ENCODE measurements at regions not wholly inside any gene's neighbourhood (a gene's known extent, or its start where the extent isn't known, plus 50 kb on each side); places are given as distances from the start of the nearest gene placed in this dataset.
"Not testable (repeated sequence)": the region's sequence is repeated elsewhere in the genome, so short reads cannot be mapped to it uniquely, and the experiment has no call there.

DNA sequence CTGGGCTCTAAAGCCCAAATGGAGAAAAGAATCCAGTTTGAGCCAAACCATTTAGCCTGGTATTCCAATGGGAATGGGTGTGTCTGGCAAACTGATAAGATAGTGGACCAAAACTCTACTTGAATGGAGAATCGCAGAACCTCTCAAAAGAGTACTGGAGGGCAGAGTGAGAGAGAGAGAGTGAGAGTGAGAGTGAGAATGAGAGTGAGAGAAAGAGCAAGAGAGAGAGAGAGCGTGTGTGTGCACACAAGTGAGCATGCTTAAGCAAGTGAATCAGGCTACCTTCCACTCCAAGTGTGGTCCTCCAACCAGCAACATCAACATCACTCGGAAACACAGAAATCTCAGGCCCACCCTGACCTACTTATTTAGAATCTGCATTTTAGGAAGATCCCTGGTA lies 58.8 kb downstream of the UQCRFS1 start:
- H3K4me1 ChIP-seq, result no peaks in the 10 kb centered on the region; the same call in 1 of the 2 replicates
- H3K27ac ChIP-seq, result no peak overlapping the region
- DNase-seq, result no peak
- no peaks in the 10 kb centered on the region for H3K36me3 ChIP-seq
- peaks cover 5% of the 10 kb centered on the region; the same call in 1 of the 2 replicates for H3K9me3 ChIP-seq (replicated peaks)
- H3K4me3 ChIP-seq, result no peak overlapping the region
- H3K27me3 ChIP-seq, result no peaks in the 10 kb centered on the region

DNA sequence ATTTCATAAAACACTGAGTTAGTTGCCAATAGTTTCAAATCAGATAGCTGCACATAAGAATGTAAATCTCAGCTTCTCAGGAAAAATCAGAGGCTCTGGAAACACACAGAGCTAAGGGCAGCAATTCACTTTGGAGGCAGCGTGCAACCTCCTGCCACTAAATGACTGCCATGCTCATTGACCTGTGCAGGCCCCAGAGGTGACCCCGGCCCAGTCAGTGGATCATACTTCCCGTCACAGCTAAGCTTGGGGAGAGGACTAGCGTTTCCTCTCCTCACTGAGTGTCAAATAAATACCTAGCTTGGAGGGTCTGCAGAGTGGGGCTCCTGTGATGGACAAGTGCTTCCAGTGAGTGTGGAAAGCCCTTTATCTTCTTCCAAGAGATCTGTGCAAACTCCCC lies 67.2 kb downstream of the UQCRFS1 start:
- Histone ChIP-seq H3K36me3 (no peaks in the 10 kb centered on the region), H3K4me1 (no peaks in the 10 kb centered on the region), H3K27ac (no peak overlapping the region), H3K4me3 (no peak overlapping the region), H3K9me3 (replicated peaks) (no peaks in the 10 kb centered on the region), H3K27me3 (no peaks in the 10 kb centered on the region)
- no peak for DNase-seq

DNA sequence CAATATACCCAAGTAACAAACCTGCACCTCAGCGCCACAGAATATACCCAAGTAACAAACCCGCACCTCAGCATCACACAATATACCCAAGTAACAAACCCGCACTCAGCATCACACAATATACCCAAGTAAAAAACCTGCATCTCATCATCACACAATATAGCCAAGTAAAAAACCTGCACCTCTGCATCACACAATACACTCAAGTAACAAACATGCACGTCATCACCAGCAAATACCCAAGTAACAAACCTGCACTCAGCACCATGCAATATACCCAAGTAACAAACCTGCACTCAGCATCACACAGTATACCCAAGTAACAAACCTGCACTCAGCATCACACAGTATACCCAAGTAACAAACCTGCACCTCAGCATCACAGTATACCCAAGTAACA lies 69.8 kb downstream of the UQCRFS1 start:
- no peak overlapping the region for H3K27ac ChIP-seq
- H3K36me3 ChIP-seq, result no peaks in the 10 kb centered on the region

DNA sequence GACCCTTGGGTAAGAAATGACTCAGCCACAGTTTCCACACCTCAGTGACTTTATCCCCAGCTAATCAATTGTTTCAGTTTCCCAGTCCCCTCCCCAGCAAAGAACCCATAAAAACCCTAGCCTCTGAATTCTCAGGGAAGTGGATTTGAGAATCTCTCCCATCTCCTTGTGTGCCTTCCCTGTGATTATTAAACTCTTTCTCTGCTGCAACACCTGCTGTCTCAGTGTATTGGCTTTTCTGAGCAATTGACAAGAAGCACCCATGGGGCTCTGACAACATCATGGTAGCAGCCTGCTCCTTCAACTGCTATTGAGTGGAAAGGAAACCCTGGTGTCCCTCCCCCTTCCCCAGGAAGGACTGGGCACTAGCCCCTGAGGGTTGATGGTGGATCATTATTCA lies 73.7 kb downstream of the UQCRFS1 start:
- Histone ChIP-seq H3K27ac (no peak overlapping the region), H3K4me1 (no peaks in the 10 kb centered on the region), H3K9me3 (replicated peaks) (0 out of 2 replicates have a peak, but pooled peaks cover 4% of the 10 kb centered on the region), H3K27me3 (no peaks in the 10 kb centered on the region), H3K36me3 (no peaks in the 10 kb centered on the region), H3K4me3 (no peak overlapping the region)
- DNase-seq, result no peak

More for the DNA sequence above, 69.8 kb downstream of the UQCRFS1 start:
- Histone ChIP-seq H3K4me3 (no peak overlapping the region), H3K27me3 (no peaks in the 10 kb centered on the region), H3K9me3 (replicated peaks) (0 out of 2 replicates have a peak, but pooled peaks cover 4% of the 10 kb centered on the region), H3K4me1 (no peaks in the 10 kb centered on the region)
- DNase-seq, result no peak

DNA sequence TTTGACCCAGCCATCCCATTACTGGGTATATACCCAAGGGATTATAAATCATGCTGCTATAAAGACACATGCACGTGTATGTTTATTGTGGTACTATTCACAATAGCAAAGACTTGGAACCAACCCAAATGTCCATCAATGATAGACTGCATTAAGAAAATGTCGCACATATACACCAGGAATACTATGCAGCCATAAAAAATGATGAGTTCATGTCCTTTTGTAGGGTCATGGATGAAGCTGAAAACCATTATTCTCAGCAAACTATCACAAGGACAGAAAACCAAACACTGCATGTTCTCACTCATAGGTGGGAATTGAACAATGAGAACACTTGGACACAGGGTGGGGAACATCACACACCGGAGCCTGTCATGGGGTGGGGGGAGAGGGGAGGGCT lies 74.7 kb downstream of the UQCRFS1 start:
- H3K9me3 ChIP-seq (replicated peaks); H3K27me3 ChIP-seq: not testable (repeated sequence)

DNA sequence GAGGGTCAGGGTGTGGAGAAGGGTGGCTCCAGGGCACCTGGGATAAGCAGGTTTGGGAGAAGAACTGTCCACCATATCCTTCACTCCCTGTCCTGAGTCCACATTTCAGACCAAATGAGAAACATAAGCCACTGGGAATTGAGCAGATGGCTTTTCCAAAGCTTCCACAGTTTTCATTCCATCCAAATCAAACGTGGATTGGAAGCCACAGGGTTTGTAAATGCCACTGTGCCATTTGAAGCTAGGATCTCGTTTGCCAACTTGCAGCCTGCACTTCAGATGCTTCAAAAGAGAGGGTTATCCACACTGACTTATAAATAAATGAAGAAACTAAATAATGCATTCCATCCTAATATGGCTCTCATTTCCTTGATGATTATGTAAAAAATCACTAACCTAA lies 81.5 kb downstream of the UQCRFS1 start:
- no peaks in the 10 kb centered on the region for H3K4me1 ChIP-seq
- no peak overlapping the region for H3K27ac ChIP-seq
- H3K4me3 ChIP-seq, result no peak overlapping the region
- H3K27me3 ChIP-seq, result no peaks in the 10 kb centered on the region
- no peaks in the 10 kb centered on the region for H3K36me3 ChIP-seq
- DNase-seq, result no peak
- H3K9me3 ChIP-seq (replicated peaks), result no peaks in the 10 kb centered on the region

More for the DNA sequence above, 74.7 kb downstream of the UQCRFS1 start:
- H3K36me3 ChIP-seq, H3K4me1 ChIP-seq, H3K27ac ChIP-seq, H3K4me3 ChIP-seq, DNase-seq: not testable (repeated sequence)

DNA sequence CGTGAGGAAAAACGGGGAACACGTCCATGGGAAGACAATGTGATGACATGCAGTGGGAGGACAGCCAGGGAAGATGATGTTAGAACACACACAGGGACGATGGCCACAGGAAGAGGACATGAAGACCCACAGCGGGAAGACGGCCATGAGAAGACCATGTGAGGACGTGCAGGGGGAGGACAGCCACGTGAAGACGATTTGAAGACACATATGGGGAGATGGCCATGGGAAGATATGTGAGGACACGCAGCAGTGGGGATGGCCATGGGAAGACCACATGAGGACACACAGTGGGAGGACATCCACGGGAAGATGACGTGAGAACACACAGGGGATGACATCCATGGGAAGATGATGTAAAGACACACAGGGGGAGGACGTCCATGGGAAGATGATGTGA lies 83.8 kb downstream of the UQCRFS1 start:
- Histone ChIP-seq H3K9me3 (replicated peaks) (no peaks in the 10 kb centered on the region), H3K27me3 (no peaks in the 10 kb centered on the region), H3K36me3 (no peaks in the 10 kb centered on the region), H3K27ac (no peak overlapping the region), H3K4me3 (no peak overlapping the region), H3K4me1 (no peaks in the 10 kb centered on the region)
- DNase-seq, result no peak

DNA sequence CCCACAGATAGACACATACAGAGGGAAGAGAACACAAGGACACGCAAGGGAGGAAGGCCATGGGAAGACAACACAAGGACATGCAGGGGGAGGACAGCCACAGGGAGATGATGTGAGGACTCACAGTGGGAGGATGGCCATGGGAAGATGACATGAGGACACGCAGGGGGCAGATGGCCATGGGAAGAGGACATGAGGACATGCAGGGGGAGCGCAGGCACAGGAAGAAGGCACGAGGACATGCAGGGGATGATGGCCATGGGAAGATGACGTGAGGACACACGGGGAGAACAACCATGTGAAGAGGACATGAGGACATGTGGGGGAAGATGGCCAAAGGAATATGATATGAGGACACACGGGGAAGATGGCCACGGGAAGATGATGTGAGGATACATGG lies 84.7 kb downstream of the UQCRFS1 start:
- no peaks in the 10 kb centered on the region for H3K9me3 ChIP-seq (replicated peaks)
- no peaks in the 10 kb centered on the region for H3K4me1 ChIP-seq
- DNase-seq, result no peak
- H3K4me3 ChIP-seq, result no peak overlapping the region
- H3K27me3 ChIP-seq, result no peaks in the 10 kb centered on the region
- no peak overlapping the region for H3K27ac ChIP-seq
- no peaks in the 10 kb centered on the region for H3K36me3 ChIP-seq

DNA sequence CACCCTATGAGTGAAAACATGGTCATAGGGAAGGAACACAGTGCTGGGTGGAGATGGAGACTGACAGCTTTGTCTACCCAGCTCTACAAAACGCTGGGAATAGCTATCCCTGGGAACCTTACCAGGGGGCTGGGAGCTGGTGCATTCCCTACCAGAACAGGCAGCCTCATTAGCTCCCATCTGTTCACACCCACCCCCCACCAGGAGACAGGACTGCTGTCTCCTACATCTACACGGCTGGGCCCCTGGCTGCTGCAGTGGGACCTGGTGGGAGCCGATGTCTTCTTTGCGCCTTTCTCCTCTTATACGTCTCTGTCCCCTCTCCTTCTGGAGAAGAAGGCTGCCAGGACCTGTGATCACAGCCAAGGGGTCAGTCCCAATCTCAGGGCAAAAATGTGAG lies 90.8 kb downstream of the UQCRFS1 start:
- H3K27ac ChIP-seq, result no peak overlapping the region
- H3K4me1 ChIP-seq, result no peaks in the 10 kb centered on the region
- no peak overlapping the region for H3K4me3 ChIP-seq
- no peak for DNase-seq
- H3K36me3 ChIP-seq, result no peaks in the 10 kb centered on the region
- no peaks in the 10 kb centered on the region for H3K9me3 ChIP-seq (replicated peaks)
- H3K27me3 ChIP-seq, result 0 out of 2 replicates have a peak, but pooled peaks cover 4% of the 10 kb centered on the region

DNA sequence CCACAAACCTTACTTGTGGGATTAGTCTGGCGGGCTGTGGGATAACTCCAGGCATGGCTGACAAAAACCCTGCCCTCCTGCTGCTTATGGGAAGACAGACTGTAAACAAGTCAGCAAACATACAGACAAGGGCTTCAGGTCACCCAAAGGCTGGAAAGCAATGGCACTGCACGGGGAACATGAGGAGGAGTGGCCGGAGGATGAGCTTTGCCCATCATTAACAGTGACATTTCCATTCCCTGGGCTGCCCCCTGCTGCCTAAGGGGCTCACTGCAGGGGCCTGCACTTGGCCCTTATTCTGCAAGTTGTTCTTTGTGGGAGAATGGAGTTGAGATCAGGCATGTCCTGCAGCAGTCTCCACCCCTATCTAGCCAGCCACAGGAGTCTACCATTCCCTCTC lies 91.3 kb downstream of the UQCRFS1 start:
- no peak overlapping the region for H3K27ac ChIP-seq
- H3K4me1 ChIP-seq, result no peaks in the 10 kb centered on the region
- H3K9me3 ChIP-seq (replicated peaks), result no peaks in the 10 kb centered on the region
- peak in 1 of 2 experiments; percentile 27 for DNase-seq
- 0 out of 2 replicates have a peak, but pooled peaks cover 4% of the 10 kb centered on the region for H3K27me3 ChIP-seq
- no peaks in the 10 kb centered on the region for H3K36me3 ChIP-seq
- no peak overlapping the region for H3K4me3 ChIP-seq

DNA sequence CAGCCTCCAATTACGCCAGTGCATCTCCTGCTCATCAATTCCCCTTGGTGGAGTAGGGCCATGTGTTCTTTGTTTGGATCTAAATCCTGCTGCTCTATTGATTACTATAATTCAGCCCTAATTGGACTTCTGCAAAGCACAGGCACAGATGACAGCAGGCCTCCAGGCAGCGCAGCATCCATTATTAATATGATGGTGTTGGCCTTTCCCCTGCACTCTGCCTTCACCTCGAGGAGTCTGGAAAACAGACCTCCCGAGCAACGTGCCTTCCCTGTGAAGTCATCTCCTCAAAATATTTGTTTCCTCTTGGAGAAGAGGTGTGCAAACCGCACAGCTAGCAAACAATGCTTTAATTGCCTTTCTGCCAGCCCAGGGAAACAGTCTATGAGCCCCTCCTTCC lies 92.5 kb downstream of the UQCRFS1 start:
- Histone ChIP-seq H3K4me1 (no peaks in the 10 kb centered on the region), H3K27me3 (0 out of 2 replicates have a peak, but pooled peaks cover 4% of the 10 kb centered on the region), H3K9me3 (replicated peaks) (no peaks in the 10 kb centered on the region), H3K4me3 (no peak overlapping the region), H3K36me3 (no peaks in the 10 kb centered on the region), H3K27ac (no peak overlapping the region)
- DNase-seq, result no peak

DNA sequence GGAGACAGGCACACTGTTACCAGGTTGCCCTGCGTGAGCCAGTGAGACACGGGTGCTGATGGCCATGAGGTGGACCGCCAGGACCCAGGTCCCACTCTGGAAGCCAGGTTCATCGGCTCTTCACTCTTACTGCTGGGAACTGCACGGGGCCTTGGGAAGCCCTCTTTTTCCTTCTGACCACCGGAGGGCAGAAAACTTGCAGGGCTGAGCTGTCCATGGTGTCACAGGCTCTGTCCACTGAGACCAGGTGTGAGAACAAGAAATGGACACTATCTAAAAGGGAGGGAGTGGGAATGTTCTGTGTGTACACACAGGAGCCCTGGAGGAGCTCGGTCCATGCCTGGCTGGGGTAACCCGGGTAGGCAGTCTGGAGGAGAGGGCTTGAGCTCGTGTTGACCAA lies 93.4 kb downstream of the UQCRFS1 start:
- no peaks in the 10 kb centered on the region for H3K9me3 ChIP-seq (replicated peaks)
- peak in 1 of 2 experiments; percentile 5 for DNase-seq
- H3K27me3 ChIP-seq, result 0 out of 2 replicates have a peak, but pooled peaks cover 4% of the 10 kb centered on the region
- no peaks in the 10 kb centered on the region for H3K4me1 ChIP-seq
- no peak overlapping the region for H3K4me3 ChIP-seq
- no peaks in the 10 kb centered on the region for H3K36me3 ChIP-seq
- H3K27ac ChIP-seq, result no peak overlapping the region

DNA sequence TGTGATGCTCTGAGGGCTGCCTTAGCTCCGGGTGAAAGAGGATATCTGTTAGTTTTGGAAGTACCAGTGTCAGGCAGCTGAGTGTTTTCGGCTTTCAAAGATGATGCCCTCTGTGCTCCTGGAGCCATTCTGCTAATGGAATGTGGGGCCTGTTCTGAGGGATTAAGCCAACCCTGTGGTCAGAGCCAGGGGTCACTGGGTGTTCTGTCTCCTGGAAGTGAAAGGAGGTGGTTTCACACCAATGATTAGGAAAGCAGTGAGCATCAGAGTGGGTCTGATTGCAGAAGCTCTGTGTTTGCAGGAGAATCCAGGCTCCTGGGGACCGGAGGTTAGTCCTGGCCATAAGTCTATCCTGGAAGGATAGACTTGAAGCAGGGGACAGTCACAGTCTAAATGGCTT lies 94.6 kb downstream of the UQCRFS1 start:
- Histone ChIP-seq H3K27me3 (0 out of 2 replicates have a peak, but pooled peaks cover 4% of the 10 kb centered on the region), H3K27ac (no peak overlapping the region), H3K36me3 (no peaks in the 10 kb centered on the region), H3K4me3 (no peak overlapping the region), H3K4me1 (no peaks in the 10 kb centered on the region), H3K9me3 (replicated peaks) (no peaks in the 10 kb centered on the region)
- DNase-seq, result no peak

DNA sequence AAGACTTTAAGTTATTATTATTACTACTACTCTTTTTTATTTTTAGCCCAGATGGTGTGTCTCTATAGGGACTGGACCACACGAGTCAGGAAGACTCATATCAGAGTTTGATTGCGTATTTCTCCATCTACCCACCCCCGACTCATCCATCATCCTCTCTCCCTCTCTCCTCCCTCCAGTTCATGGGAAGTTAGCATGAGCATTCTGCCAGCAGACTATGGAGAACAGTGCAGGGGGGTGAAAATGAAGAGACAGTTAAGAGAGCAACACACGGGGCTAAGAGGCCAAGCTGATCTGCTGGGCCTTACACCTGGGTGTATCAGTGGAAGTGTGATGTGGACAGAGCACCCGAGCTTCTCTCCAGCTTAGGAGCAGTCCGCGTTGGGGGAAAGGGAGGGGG lies 95.0 kb downstream of the UQCRFS1 start:
- DNase-seq, result no peak
- no peaks in the 10 kb centered on the region for H3K4me1 ChIP-seq

DNA sequence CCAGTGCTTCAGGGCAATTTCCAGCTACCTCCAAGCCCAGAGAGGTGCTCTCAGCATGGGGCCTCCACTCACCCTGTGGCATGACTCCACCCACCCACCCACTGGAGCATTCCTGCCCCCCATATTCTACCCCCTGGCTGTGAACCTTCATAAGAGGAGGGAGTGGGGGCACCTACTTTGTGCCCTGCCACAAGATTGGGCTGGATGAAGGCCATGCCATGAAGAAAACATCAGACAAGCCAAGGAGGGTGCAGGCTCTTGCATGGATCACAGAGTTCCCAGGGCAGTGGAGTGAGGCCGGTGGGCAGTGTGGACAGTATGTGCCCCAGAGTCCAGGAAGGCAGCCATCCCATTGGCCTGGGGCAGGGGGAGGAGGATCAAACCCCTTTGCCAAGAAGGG lies 97.8 kb downstream of the UQCRFS1 start:
- H3K4me1 ChIP-seq, result no peaks in the 10 kb centered on the region
- DNase-seq, result no peak
- H3K27ac ChIP-seq, result no peak overlapping the region
- H3K27me3 ChIP-seq, result 0 out of 2 replicates have a peak, but pooled peaks cover 4% of the 10 kb centered on the region
- H3K9me3 ChIP-seq (replicated peaks), result no peaks in the 10 kb centered on the region
- no peaks in the 10 kb centered on the region for H3K36me3 ChIP-seq
- H3K4me3 ChIP-seq, result no peak overlapping the region

More for the DNA sequence above, 95.0 kb downstream of the UQCRFS1 start:
- no peak overlapping the region for H3K27ac ChIP-seq
- no peaks in the 10 kb centered on the region for H3K9me3 ChIP-seq (replicated peaks)
- no peaks in the 10 kb centered on the region for H3K36me3 ChIP-seq
- 0 out of 2 replicates have a peak, but pooled peaks cover 4% of the 10 kb centered on the region for H3K27me3 ChIP-seq
- H3K4me3 ChIP-seq, result no peak overlapping the region

DNA sequence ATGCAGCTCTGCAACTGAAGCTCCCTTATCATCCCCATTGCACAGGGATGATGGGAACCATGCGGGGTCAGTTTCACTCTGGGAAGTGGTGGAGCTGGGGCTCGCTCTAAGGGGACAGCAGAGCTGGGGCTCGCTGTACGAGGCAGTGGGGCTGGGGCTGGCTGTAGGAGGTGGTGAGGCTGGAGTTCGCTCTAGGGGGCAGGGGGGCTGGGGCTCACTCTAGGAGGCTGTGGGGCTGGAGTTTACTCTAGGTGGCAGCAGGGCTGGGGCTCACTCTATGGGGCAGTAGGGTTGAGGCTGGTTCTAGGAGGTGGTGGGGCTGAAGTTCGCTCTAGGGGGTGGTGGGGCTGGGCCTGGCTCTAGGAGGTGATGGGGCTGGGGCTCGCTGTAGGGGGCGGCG lies 99.1 kb downstream of the UQCRFS1 start:
- peaks cover 1% of the 10 kb centered on the region; the same call in 1 of the 2 replicates for H3K27me3 ChIP-seq
- DNase-seq, result no peak
- no peak overlapping the region for H3K4me3 ChIP-seq

More for the DNA sequence above, 99.1 kb downstream of the UQCRFS1 start:
- Histone ChIP-seq H3K9me3 (replicated peaks) (no peaks in the 10 kb centered on the region), H3K27ac (no peak overlapping the region), H3K36me3 (no peaks in the 10 kb centered on the region), H3K4me1 (no peaks in the 10 kb centered on the region)
